GM20000 (cell line): ENCODE measurements at regions not wholly inside any gene's neighbourhood (a gene's known extent, or its start where the extent isn't known, plus 50 kb on each side); places are given as distances from the start of the nearest gene placed in this dataset.

ENCODE experiments used
- DNase-seq: peaks from one replicate; pipeline ENCODE4 v3.0.0; 2012; ENCODE audit warnings: low spot score
- TF ChIP-seq, protein P1 (sequence below): IDR thresholded peaks from 2 replicates; pipeline ENCODE4 v1.5.1; 2012; ENCODE audit warnings: mild to moderate bottlenecking, control low read depth; ENCODE audit errors: extremely low read depth, missing control alignments

DNA sequence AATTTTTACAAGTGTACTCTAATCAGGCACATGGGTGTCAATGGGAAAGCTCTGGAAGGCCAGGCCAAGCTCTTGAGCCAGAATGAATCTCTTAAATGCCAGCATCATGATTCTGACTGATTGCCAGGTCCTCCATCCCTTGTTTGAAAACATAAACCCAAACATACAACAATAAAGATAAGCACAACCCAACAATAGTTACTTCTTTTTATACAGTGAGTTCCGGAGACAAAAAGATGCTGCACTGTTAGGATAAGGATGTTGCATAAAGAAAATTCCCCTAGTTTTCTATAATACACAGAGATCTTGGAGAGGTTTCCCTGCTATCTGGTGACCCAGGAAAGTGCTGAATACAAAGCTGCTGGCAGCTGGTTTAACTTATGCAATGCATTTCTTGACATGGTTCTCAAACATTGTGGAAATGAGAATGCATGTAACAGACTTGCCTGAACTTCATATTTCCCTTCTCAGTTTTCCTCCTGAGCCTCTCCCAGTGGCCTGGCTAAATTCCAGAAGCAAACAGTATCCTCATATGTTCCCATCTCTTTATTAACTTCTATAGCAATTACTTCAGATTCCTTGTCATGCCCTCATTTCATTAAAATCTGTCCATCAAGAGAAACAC lies 180.1 kb upstream of the PRICKLE2 start:
- no peak for DNase-seq
- TF ChIP-seq, protein P1, sequence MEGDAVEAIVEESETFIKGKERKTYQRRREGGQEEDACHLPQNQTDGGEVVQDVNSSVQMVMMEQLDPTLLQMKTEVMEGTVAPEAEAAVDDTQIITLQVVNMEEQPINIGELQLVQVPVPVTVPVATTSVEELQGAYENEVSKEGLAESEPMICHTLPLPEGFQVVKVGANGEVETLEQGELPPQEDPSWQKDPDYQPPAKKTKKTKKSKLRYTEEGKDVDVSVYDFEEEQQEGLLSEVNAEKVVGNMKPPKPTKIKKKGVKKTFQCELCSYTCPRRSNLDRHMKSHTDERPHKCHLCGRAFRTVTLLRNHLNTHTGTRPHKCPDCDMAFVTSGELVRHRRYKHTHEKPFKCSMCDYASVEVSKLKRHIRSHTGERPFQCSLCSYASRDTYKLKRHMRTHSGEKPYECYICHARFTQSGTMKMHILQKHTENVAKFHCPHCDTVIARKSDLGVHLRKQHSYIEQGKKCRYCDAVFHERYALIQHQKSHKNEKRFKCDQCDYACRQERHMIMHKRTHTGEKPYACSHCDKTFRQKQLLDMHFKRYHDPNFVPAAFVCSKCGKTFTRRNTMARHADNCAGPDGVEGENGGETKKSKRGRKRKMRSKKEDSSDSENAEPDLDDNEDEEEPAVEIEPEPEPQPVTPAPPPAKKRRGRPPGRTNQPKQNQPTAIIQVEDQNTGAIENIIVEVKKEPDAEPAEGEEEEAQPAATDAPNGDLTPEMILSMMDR: no peak

DNA sequence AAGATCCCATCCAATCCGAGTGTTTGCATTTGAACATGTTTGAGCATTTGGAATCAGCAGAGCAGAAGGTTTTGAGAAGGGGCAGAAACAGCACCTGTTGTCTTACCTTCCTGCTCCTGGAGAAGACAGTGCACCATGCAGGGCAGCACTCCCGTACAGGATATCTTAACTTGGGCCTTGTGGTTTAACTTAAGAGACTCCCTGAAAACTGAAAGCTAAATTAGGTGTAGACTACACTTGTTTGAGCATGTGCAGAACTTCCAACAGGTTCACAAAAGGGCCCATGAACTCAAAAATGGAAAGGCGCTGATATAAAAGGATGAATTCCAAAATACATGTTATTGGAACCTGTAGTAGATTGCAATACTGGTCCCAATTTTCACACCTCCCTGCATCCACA lies 175.4 kb upstream of the PRICKLE2 start:
- TF ChIP-seq, protein P1: no peak
- DNase-seq: no peak

DNA sequence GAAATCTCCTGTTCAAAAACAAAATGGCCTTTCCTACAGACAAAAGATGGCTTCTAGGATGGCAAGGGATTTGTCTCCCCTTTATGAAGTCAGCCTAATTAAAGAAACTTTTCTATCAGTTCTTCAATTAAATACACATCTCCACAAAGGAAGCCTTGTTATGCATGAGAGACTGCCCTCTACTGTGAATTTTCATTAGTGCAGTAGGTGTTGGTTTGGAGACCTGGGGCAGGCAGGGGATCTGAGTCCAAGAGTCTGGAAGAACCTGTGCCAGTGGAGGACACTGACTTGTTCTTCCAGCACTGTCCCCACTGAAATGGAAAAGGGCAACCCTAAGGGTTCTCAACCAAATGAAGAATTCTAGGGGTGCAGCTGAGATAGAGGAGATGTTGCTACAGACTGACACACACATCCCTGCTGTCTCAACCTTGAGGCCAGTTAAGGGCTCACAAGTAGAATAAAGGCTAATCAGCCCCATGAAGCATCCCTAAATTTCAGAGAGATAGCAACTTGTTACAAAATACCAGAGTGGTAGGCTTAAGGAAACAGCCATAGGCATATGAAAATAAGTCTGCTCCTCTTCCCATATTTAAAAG lies 174.0 kb upstream of the PRICKLE2 start:
- TF ChIP-seq, protein P1: peak; percentile 44
- peak; percentile 43 for DNase-seq

DNA sequence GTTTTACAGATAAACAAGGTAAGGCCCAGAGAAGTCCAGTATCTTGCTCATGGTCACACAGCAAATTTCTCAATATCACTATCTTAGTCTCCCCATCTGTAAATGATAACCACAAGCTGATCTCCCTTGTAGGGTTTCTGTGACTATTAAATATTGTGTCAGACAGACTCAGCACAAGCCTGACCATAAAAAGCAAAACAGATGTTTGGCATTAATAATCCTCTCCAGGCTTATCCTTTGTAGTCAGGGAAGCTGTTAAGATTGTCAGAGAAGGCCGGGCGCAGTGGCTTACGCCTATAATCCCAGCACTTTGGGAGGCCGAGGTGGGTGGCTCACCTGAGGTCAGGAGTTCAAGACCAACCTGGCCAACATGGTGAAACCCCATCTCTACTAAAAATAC lies 173.2 kb upstream of the PRICKLE2 start:
- TF ChIP-seq, protein P1: no peak
- no peak for DNase-seq

DNA sequence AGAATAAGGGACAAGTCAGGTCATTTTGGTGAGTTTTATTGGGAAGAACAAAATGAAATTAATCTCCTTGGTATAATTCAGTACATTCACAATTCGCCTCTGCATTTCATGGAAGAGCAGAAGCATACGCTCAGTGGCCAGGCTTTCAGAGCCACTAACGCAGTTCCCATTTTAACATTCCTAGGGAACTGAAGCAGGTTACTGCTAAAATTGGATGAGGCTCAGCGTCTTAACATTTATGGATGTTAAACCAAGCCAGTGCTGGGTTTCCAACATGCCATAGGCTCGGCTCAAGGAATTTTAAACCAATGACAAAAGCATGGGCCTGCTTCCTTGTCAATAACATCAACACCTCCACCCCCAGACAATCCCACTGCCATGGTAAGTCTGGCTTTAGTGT lies 172.7 kb upstream of the PRICKLE2 start:
- TF ChIP-seq, protein P1: no peak
- no peak for DNase-seq

DNA sequence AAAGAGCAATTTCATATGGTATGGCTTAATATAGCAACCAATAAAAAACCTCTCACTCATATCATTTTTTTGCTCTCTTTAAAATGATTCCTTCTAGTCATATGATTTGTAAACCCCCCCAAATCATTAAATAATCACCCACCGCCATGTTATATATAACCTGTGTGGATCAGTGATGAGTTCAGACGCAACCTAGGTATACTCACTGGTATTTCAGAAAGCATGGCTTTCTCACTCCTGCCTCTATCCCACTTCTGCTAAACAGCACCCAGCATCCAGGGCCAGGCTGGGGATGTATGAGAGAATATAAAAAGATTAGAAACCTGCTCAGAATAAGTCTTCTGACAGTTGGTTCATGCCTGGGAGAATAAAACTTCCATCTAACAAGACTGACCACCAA lies 172.3 kb upstream of the PRICKLE2 start:
- DNase-seq: no peak
- TF ChIP-seq, protein P1: no peak

DNA sequence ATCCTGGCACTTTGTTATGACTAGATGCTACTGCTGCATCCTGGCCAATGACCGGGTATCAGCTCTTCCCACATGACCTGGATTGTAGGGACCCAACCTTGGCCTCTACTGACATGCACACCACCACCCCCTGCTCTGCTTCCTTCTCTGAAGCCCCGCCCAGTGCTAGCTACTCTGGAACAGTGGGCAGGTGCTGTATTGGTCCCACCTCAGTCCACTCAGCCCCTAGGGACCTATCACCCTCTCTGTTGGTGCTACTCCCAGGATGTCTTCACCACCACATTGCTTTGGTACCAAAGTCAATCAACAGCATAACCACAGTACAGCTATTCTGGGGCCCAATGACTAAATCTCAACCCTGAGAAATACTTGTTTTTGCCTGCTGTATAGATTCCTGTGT lies 170.2 kb upstream of the PRICKLE2 start:
- no peak for DNase-seq
- TF ChIP-seq, protein P1: no peak
